Trophoblast cell (in vitro differentiated cells and primary cell): ENCODE measurements at regions not wholly inside any gene's neighbourhood (a gene's known extent, or its start where the extent isn't known, plus 50 kb on each side); places are given as distances from the start of the nearest gene placed in this dataset.
A peak's percentile ranks its signal among the peaks of the same experiment; 100 is the strongest.

ENCODE experiments used
- DNase-seq, 2 donors: peaks; one replicate each; pipeline ENCODE4 v3.0.0-alpha.2; 2016
- H2AFZ ChIP-seq: 2 replicates; pipeline ENCODE4 v1.6.1; 2013; ENCODE audit warnings: low read length, moderate library complexity, mild to moderate bottlenecking; ENCODE audit not compliant: insufficient read depth, poor library complexity
- H2AK5ac ChIP-seq: 2 replicates; pipeline ENCODE4 v1.6.1; 2013; ENCODE audit warnings: mild to moderate bottlenecking, low read length
- H2BK120ac ChIP-seq: 2 replicates; pipeline ENCODE4 v1.6.1; 2013; ENCODE audit warnings: low read length, mild to moderate bottlenecking, moderate library complexity; ENCODE audit not compliant: insufficient read depth, poor library complexity
- H2BK12ac ChIP-seq: 2 replicates; pipeline ENCODE4 v1.6.1; 2013; ENCODE audit warnings: mild to moderate bottlenecking, low read length, moderate library complexity
- H2BK5ac ChIP-seq: 2 replicates; pipeline ENCODE4 v1.6.1; 2013; ENCODE audit warnings: low read length, low read depth, moderate library complexity, mild to moderate bottlenecking; ENCODE audit not compliant: poor library complexity
- H3K14ac ChIP-seq: 2 replicates; pipeline ENCODE4 v1.6.1; 2013; ENCODE audit warnings: mild to moderate bottlenecking, low read length
- H3K18ac ChIP-seq: 2 replicates; pipeline ENCODE4 v1.6.1; 2013; ENCODE audit warnings: mild to moderate bottlenecking, low read length
- H3K23ac ChIP-seq: 2 replicates; pipeline ENCODE4 v1.6.1; 2013; ENCODE audit warnings: low read length
- H3K27ac ChIP-seq: 2 replicates; pipeline ENCODE4 v1.5.1; 2013; ENCODE audit warnings: low read depth, mild to moderate bottlenecking, inconsistent platforms, low read length, moderate library complexity
- H3K27me3 ChIP-seq: 2 replicates; pipeline ENCODE4 v1.6.1; 2013; ENCODE audit warnings: inconsistent platforms, mild to moderate bottlenecking, low read length, moderate library complexity; ENCODE audit not compliant: insufficient read depth
- H3K36me3 ChIP-seq, 2 experiments: 1 replicate in 1 of 2; 2 replicates in 1 of 2; pipeline ENCODE4 v1.6.1; 2013; ENCODE audit warnings: low read length in 2 of 2, mild to moderate bottlenecking in 2 of 2, moderate library complexity in 1 of 2; ENCODE audit not compliant: insufficient read depth in 2 of 2, control insufficient read depth in 1 of 2
- H3K4ac ChIP-seq: 2 replicates; pipeline ENCODE4 v1.6.1; 2013; ENCODE audit warnings: low read depth, mild to moderate bottlenecking, low read length, moderate library complexity
- H3K4me1 ChIP-seq, 2 experiments: 1 replicate in 1 of 2; 2 replicates in 1 of 2; pipeline ENCODE4 v1.6.1; 2013; ENCODE audit warnings: low read length in 2 of 2, mild to moderate bottlenecking in 2 of 2, moderate library complexity in 1 of 2; ENCODE audit not compliant: insufficient read depth in 2 of 2, control insufficient read depth in 1 of 2
- H3K4me2 ChIP-seq: 2 replicates; pipeline ENCODE4 v1.6.1; 2013; ENCODE audit warnings: inconsistent platforms, mild to moderate bottlenecking, low read length, moderate library complexity
- H3K4me3 ChIP-seq: 2 replicates; pipeline ENCODE4 v1.5.1; 2013; ENCODE audit warnings: mild to moderate bottlenecking, low read depth, low read length, inconsistent platforms
- H3K79me1 ChIP-seq: one replicate; pipeline ENCODE4 v1.6.1; 2013; ENCODE audit warnings: low read length
- H3K79me2 ChIP-seq: 2 replicates; pipeline ENCODE4 v1.6.1; 2013; ENCODE audit warnings: low read length, mild to moderate bottlenecking; ENCODE audit not compliant: control insufficient read depth, insufficient read depth, poor library complexity
- H3K9ac ChIP-seq: 2 replicates; pipeline ENCODE4 v1.6.1; 2013; ENCODE audit warnings: mild to moderate bottlenecking, low read length
- H3K9me3 ChIP-seq: 2 replicates; pipeline ENCODE4 v1.6.1; 2013; ENCODE audit warnings: low read depth, mild to moderate bottlenecking, control low read depth, inconsistent platforms, low read length; ENCODE audit not compliant: insufficient read depth
- H4K12ac ChIP-seq: 2 replicates; pipeline ENCODE4 v1.6.1; 2013; ENCODE audit warnings: low read depth, mild to moderate bottlenecking, low read length, moderate library complexity
- H4K8ac ChIP-seq: 2 replicates; pipeline ENCODE4 v1.6.1; 2013; ENCODE audit warnings: low read depth, mild to moderate bottlenecking, low read length, moderate library complexity
- H4K91ac ChIP-seq: one replicate; pipeline ENCODE4 v1.6.1; 2013; ENCODE audit warnings: low read depth, mild to moderate bottlenecking, low read length, moderate library complexity
- WGBS: extraction: QIAGEN DNeasy Blood & Tissue Kit; methylation state at CpG from one replicate; pipeline ENCODE4 v1.1.7; 2013; ENCODE audit warnings: missing lambda C conversion rate; ENCODE audit not compliant: insufficient read length, insufficient coverage; ENCODE audit errors: extremely low coverage; 5-methylcytosine and 5-hydroxymethylcytosine counted together

DNA sequence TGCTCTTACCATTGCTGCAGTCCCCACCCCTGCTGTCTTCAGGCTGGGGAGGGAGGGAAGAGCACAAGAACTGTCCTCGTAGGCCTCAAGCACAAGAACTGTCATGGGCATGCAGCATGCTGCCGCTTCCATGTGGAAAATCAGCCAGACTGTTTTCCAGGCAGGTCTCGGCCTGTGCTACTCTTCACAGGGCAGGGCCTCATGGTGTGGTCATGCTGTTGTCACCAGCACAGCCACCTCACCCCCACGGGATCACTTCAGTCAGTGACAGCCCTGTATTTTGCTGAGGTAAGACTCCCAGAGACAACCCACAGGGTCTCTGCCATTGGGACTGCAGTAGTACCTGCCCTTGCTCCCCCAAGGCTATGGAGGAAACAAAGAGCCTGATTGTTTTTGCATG is 205.3 kb downstream of the NAP1L3 start:
- no peak overlapping the region for H3K14ac ChIP-seq
- H2AK5ac ChIP-seq: no peak overlapping the region
- H3K4me2 ChIP-seq: no peak overlapping the region
- no peak overlapping the region for H4K12ac ChIP-seq
- H2AFZ ChIP-seq: no peak overlapping the region
- no peak overlapping the region for H3K9ac ChIP-seq
- H4K8ac ChIP-seq: no peak overlapping the region
- H3K9me3 ChIP-seq: no peaks in the 10 kb centered on the region
- H3K27me3 ChIP-seq: no peaks in the 10 kb centered on the region
- H4K91ac ChIP-seq: no peak overlapping the region
- H3K27ac ChIP-seq: no peak overlapping the region
- no CpG with 5 or more reads among the region's 4 CpGs for WGBS
- no peak overlapping the region for H3K23ac ChIP-seq
- no peaks in the 10 kb centered on the region for H3K79me1 ChIP-seq
- no peaks in the 10 kb centered on the region for H3K4me1 ChIP-seq
- H3K18ac ChIP-seq: no peak overlapping the region
- no peak overlapping the region for H2BK12ac ChIP-seq
- no peak overlapping the region for H2BK120ac ChIP-seq
- H3K4me3 ChIP-seq: no peak overlapping the region
- H2BK5ac ChIP-seq: no peak overlapping the region
- H3K79me2 ChIP-seq: no peaks in the 10 kb centered on the region
- H3K4ac ChIP-seq: no peak overlapping the region
- no peaks in the 10 kb centered on the region for H3K36me3 ChIP-seq
- no peak for DNase-seq

GRCh38 chrX:93466383-93466782 is 207.0 kb downstream of the NAP1L3 start:
- H3K14ac ChIP-seq: no peak overlapping the region
- no CpG with 5 or more reads among the region's 1 CpG for WGBS
- H2BK120ac ChIP-seq: no peak overlapping the region
- DNase-seq: no peak
- H2AK5ac ChIP-seq: no peak overlapping the region
- H3K36me3 ChIP-seq: no peaks in the 10 kb centered on the region
- no peaks in the 10 kb centered on the region for H3K27me3 ChIP-seq
- no peaks in the 10 kb centered on the region for H3K79me2 ChIP-seq
- H3K9me3 ChIP-seq: no peaks in the 10 kb centered on the region
- no peak overlapping the region for H2AFZ ChIP-seq
- no peak overlapping the region for H3K4ac ChIP-seq
- no peak overlapping the region for H2BK12ac ChIP-seq
- H4K91ac ChIP-seq: no peak overlapping the region
- H3K9ac ChIP-seq: no peak overlapping the region
- no peak overlapping the region for H2BK5ac ChIP-seq
- no peak overlapping the region for H3K23ac ChIP-seq
- H3K79me1 ChIP-seq: no peaks in the 10 kb centered on the region
- no peak overlapping the region for H3K4me3 ChIP-seq
- no peak overlapping the region for H3K27ac ChIP-seq
- no peaks in the 10 kb centered on the region for H3K4me1 ChIP-seq
- H3K18ac ChIP-seq: no peak overlapping the region
- H3K4me2 ChIP-seq: no peak overlapping the region
- no peak overlapping the region for H4K8ac ChIP-seq
- H4K12ac ChIP-seq: no peak overlapping the region

DNA sequence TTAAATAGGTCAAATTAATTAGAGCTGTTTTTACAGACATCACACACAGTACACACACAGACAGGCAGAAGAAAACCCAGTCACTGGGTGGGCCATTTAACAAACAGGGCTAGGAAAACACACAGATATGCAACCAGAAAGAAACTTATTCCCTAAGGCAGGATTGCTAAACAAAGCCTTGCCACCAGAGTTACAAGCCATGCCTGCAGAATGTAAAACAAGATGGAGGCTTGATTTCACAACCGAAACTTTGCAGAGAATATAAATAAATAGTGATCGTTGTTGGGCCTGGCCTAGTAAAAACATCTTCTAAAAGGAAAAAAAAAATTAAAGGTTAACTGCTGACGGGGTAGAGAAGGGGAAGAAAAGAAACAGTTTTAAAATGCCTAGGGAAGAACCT is 212.3 kb downstream of the NAP1L3 start:
- no peaks in the 10 kb centered on the region for H3K79me2 ChIP-seq
- H3K4me1 ChIP-seq: no peaks in the 10 kb centered on the region
- H4K12ac ChIP-seq: no peak overlapping the region
- no peak overlapping the region for H3K18ac ChIP-seq
- no peaks in the 10 kb centered on the region for H3K9me3 ChIP-seq
- H3K9ac ChIP-seq: no peak overlapping the region
- H3K4ac ChIP-seq: no peak overlapping the region
- DNase-seq: peak; percentile 0 to 6
- no CpG with 5 or more reads among the region's 3 CpGs for WGBS
- H3K4me3 ChIP-seq: no peak overlapping the region
- H2AK5ac ChIP-seq: no peak overlapping the region
- H4K8ac ChIP-seq: no peak overlapping the region
- H3K23ac ChIP-seq: no peak overlapping the region
- no peak overlapping the region for H3K27ac ChIP-seq
- H2BK120ac ChIP-seq: no peak overlapping the region
- H3K4me2 ChIP-seq: no peak overlapping the region
- no peak overlapping the region for H4K91ac ChIP-seq
- no peak overlapping the region for H2AFZ ChIP-seq
- H3K14ac ChIP-seq: no peak overlapping the region
- H2BK5ac ChIP-seq: no peak overlapping the region
- H3K79me1 ChIP-seq: no peaks in the 10 kb centered on the region
- H3K27me3 ChIP-seq: no peaks in the 10 kb centered on the region
- no peak overlapping the region for H2BK12ac ChIP-seq
- H3K36me3 ChIP-seq: no peaks in the 10 kb centered on the region

- Histone ChIP-seq H3K14ac (no peak overlapping the region), H2AK5ac (no peak overlapping the region), H3K4me3 (no peak overlapping the region), H4K8ac (no peak overlapping the region), H4K91ac (no peak overlapping the region), H4K12ac (no peak overlapping the region), H3K9me3 (no peaks in the 10 kb centered on the region), H3K18ac (no peak overlapping the region), H2BK5ac (no peak overlapping the region), H2AFZ (no peak overlapping the region), H3K79me2 (no peaks in the 10 kb centered on the region), H3K36me3 (no peaks in the 10 kb centered on the region), H3K79me1 (no peaks in the 10 kb centered on the region), H3K27ac (no peak overlapping the region), H3K4me2 (no peak overlapping the region), H3K4ac (no peak overlapping the region), H3K4me1 (no peaks in the 10 kb centered on the region), H2BK12ac (no peak overlapping the region), H3K27me3 (no peaks in the 10 kb centered on the region), H3K9ac (no peak overlapping the region), H3K23ac (no peak overlapping the region), H2BK120ac (no peak overlapping the region)
- DNase-seq: no peak
- WGBS: no CpG with 5 or more reads among the region's 1 CpG
Observed at GRCh38 chrX:93454509-93454908, 218.9 kb downstream of the NAP1L3 start.
